Cardiac fibroblast (primary cell): ENCODE measurements at regions not wholly inside any gene's neighbourhood (a gene's known extent, or its start where the extent isn't known, plus 50 kb on each side); places are given as distances from the start of the nearest gene placed in this dataset.
"Not testable (repeated sequence)": the region's sequence is repeated elsewhere in the genome, so short reads cannot be mapped to it uniquely, and the experiment has no call there.

Experiments used
- DNase-seq, 2 donors: peaks; one replicate each; pipeline versions ENCODE4 v3.0.0 to v3.0.0-alpha.2; 2010; ENCODE audit warnings: low read depth in 2 of 2
- H3K4me3 ChIP-seq, 2 donors: replicated peaks in 1 of 2; 1 replicate in 1 of 2; 2 replicates in 1 of 2; pipeline ENCODE4 v1.5.1; 2011; ENCODE audit warnings: low read depth in 2 of 2, low read length in 2 of 2, mild to moderate bottlenecking in 2 of 2, moderate library complexity in 1 of 2
- TF ChIP-seq, protein P1 (sequence below): IDR thresholded peaks from one replicate; pipeline ENCODE4 v1.5.1; 2011; ENCODE audit warnings: low read depth, mild to moderate bottlenecking, low read length, inconsistent platforms

DNA sequence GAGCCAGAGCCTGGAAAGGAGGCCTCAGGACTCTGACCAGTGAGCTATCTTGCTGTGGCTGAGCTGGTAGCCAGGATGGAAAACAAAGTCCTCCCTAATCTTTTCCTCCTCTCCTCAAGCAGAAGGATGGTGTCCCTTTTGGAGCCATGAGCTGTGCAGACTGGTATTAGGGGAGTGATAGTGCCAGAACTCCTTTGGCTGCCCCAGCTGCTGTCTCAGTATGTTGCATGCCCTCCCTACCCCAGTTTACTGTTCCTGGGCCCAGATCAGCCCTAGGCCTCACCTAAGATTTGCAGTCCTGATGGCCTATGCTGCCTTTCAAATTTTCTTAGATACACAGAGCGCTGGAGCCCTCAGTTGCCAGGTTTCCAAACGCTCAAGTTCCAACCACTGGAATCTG is 150.3 kb upstream of the ALG10B start:
- no peak for DNase-seq
- TF ChIP-seq, protein P1, sequence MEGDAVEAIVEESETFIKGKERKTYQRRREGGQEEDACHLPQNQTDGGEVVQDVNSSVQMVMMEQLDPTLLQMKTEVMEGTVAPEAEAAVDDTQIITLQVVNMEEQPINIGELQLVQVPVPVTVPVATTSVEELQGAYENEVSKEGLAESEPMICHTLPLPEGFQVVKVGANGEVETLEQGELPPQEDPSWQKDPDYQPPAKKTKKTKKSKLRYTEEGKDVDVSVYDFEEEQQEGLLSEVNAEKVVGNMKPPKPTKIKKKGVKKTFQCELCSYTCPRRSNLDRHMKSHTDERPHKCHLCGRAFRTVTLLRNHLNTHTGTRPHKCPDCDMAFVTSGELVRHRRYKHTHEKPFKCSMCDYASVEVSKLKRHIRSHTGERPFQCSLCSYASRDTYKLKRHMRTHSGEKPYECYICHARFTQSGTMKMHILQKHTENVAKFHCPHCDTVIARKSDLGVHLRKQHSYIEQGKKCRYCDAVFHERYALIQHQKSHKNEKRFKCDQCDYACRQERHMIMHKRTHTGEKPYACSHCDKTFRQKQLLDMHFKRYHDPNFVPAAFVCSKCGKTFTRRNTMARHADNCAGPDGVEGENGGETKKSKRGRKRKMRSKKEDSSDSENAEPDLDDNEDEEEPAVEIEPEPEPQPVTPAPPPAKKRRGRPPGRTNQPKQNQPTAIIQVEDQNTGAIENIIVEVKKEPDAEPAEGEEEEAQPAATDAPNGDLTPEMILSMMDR: no peak

DNA sequence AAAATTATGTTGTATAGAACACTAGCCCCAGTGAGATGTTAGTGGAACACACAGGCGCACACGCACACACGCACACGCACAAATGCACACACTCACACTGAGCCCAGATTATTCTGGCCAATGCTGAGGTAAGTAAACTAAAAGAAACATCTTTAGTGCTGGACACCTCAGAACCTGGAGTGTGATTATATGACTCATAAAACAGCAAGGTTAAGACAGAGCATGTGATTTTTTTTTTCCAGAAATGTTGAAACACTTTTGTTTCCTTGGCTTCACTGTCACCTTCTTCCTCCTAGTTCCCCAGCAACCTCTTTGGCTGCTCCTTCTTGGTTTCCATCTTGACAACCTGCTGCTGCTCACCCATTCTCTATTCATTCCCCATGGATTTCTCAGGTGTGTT is 141.0 kb upstream of the ALG10B start:
- TF ChIP-seq, protein P1: no peak
- H3K4me3 ChIP-seq: no peak overlapping the region
- DNase-seq: no peak

More for the DNA sequence above, 150.3 kb upstream of the ALG10B start:
- H3K4me3 ChIP-seq: no peak overlapping the region

- DNase-seq: peak in 1 of 2 donors; percentile 2
Measured at GRCh38 chr12:38183617-38184016, 133.0 kb upstream of the ALG10B start.

GRCh38 chr12:38197286-38197685 is 119.3 kb upstream of the ALG10B start:
- DNase-seq: not testable (repeated sequence)

More at GRCh38 chr12:38183617-38184016, 133.0 kb upstream of the ALG10B start:
- not testable (repeated sequence) for H3K4me3 ChIP-seq

GRCh38 chr12:38201461-38202276 is 114.9 kb upstream of the ALG10B start:
- H3K4me3 ChIP-seq: no peak overlapping the region
- TF ChIP-seq, protein P1: no peak
- DNase-seq: no peak

More at GRCh38 chr12:38197286-38197685, 119.3 kb upstream of the ALG10B start:
- H3K4me3 ChIP-seq: not testable (repeated sequence)

GRCh38 chr12:38204831-38205230 is 111.7 kb upstream of the ALG10B start:
- TF ChIP-seq, protein P1: no peak
- H3K4me3 ChIP-seq: no peak overlapping the region
- DNase-seq: no peak

DNA sequence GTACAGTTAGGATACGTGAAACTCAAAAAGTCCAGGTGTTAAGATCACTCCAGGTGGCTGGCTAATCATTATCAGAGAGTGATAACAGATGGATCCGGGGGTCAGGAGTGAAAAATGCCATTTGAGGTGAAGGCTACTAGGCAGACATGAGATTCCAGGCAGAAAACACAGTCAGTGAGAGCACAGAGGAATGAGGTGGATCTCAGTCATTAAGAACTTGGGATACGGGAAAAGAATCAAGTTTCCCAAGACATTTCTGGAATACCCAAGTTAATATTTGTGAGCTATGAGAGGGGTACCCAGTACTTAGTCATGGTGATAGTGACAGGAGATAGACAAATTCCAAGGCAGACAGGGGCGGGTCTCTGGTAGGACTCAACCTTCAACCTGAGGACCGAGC is 94.6 kb upstream of the ALG10B start:
- H3K4me3 ChIP-seq: no peak overlapping the region
- DNase-seq: no peak
- TF ChIP-seq, protein P1: no peak

DNA sequence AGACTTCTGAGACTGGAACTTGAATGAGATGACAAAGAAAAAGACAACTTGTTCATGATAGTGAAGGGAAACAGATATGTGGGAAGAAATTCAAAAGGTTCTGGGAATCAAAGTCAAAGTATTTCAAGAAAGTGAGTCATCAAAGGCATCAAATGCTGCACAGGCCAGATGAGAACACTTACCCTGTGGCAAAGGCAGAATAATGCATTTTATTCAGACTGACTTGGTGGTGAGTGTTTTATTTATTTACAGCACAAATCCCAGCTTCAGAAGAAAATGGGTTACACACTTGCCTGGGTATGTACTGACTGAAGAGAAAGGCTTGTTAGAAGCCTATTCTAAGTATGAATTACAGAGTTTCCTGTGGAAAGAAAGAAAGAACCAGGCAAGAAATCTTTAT is 78.2 kb upstream of the ALG10B start:
- H3K4me3 ChIP-seq, DNase-seq: not testable (repeated sequence)
